PC-9 (cell line): ENCODE measurements at regions not wholly inside any gene's neighbourhood (a gene's known extent, or its start where the extent isn't known, plus 50 kb on each side); places are given as distances from the start of the nearest gene placed in this dataset.
A peak's percentile ranks its signal among the peaks of the same experiment; 100 is the strongest.

Source experiments
- BruUV-seq: library from RNA; stranded (reverse); fragments of 400-500 nt; replicated peaks from 2 replicates; lab custom pipeline; 2021; lab: Mats Ljungman, UMichigan
- CTCF ChIA-PET: fragments of 300-600 bp; sonication (Branson Sonifier 250); formaldehyde crosslinking; loops from one replicate; lab custom pipeline; 2022; ENCODE audit warnings: antibody characterized with exemption; lab: Charles Lee
- POLR2A ChIA-PET: fragments of 300-600 bp; sonication (Branson Sonifier 250); formaldehyde crosslinking; loops from one replicate; lab custom pipeline; 2022; ENCODE audit warnings: antibody characterized with exemption; ENCODE audit not compliant: unreplicated experiment; lab: Charles Lee
- DNase-seq, 2 experiments: peaks; one replicate each; pipeline versions ENCODE4 v3.0.0 to v3.0.0-alpha.2; 2015 to 2022; ENCODE audit warnings: mixed read lengths in 1 of 2
- H2AFZ ChIP-seq: fragments of 200-600 bp; sonication (generic); 2 replicates; pipeline ENCODE4 v1.8.1; 2017; ENCODE audit warnings: antibody characterized with exemption
- H3F3A ChIP-seq: fragments of 200-600 bp; sonication (generic); 2 replicates; pipeline ENCODE4 v1.8.1; 2017; ENCODE audit warnings: antibody characterized with exemption, mild to moderate bottlenecking, low read depth; ENCODE audit not compliant: insufficient read depth
- H3K27ac ChIP-seq: fragments of 200-600 bp; sonication (generic); 2 replicates; pipeline ENCODE4 v1.6.1; 2016; ENCODE audit warnings: mixed run types
- H3K27me3 ChIP-seq: fragments of 200-600 bp; sonication (generic); 2 replicates; pipeline ENCODE4 v1.6.1; 2016; ENCODE audit warnings: low read depth, mixed run types; ENCODE audit not compliant: insufficient read depth
- H3K36me3 ChIP-seq: fragments of 200-600 bp; sonication (generic); 2 replicates; pipeline ENCODE4 v1.6.1; 2016; ENCODE audit warnings: low read depth, mixed run types
- H3K4me1 ChIP-seq: fragments of 200-600 bp; sonication (generic); replicated peaks from 2 replicates; pipeline ENCODE4 v1.6.1; 2016; ENCODE audit warnings: mixed run types; ENCODE audit not compliant: insufficient read depth
- H3K4me2 ChIP-seq: fragments of 200-600 bp; sonication (generic); 2 replicates; pipeline ENCODE4 v1.6.1; 2017; ENCODE audit warnings: mixed run types
- H3K4me3 ChIP-seq: fragments of 200-600 bp; sonication (generic); 2 replicates; pipeline ENCODE4 v1.6.1; 2016; ENCODE audit warnings: mixed run types
- H3K79me2 ChIP-seq: fragments of 200-600 bp; sonication (generic); 2 replicates; pipeline ENCODE4 v1.6.1; 2017; ENCODE audit warnings: low read depth, mixed run types
- H3K9me2 ChIP-seq: fragments of 200-600 bp; sonication (generic); 2 replicates; pipeline ENCODE4 v1.8.1; 2017; ENCODE audit warnings: mild to moderate bottlenecking; ENCODE audit not compliant: insufficient read depth
- H3K9me3 ChIP-seq: fragments of 200-600 bp; sonication (generic); 2 replicates; pipeline ENCODE4 v1.8.1; 2016; ENCODE audit warnings: low read depth; ENCODE audit not compliant: insufficient read depth
- H4K20me1 ChIP-seq: fragments of 200-600 bp; sonication (generic); 2 replicates; pipeline ENCODE4 v1.8.1; 2017; ENCODE audit not compliant: insufficient read depth
- EZH2 ChIP-seq: fragments of 200-600 bp; sonication (generic); IDR thresholded peaks from 2 replicates; pipeline ENCODE4 v1.8.0; 2017; ENCODE audit warnings: antibody characterized with exemption, low read depth
- intact Hi-C: fragments of 100-400 bp; cut with micrococcal nuclease; formaldehyde crosslinking; loops from one replicate; pipeline ENCODE4 v1.10.0; 2022; ENCODE audit not compliant: unreplicated experiment
- TF ChIP-seq, protein P1 (sequence below): fragments of 200-600 bp; sonication (generic); conservative IDR thresholded peaks from 2 replicates; pipeline ENCODE4 v1.6.1; 2017; ENCODE audit warnings: mixed run types, antibody characterized with exemption, mild to moderate bottlenecking, moderate library complexity

DNA sequence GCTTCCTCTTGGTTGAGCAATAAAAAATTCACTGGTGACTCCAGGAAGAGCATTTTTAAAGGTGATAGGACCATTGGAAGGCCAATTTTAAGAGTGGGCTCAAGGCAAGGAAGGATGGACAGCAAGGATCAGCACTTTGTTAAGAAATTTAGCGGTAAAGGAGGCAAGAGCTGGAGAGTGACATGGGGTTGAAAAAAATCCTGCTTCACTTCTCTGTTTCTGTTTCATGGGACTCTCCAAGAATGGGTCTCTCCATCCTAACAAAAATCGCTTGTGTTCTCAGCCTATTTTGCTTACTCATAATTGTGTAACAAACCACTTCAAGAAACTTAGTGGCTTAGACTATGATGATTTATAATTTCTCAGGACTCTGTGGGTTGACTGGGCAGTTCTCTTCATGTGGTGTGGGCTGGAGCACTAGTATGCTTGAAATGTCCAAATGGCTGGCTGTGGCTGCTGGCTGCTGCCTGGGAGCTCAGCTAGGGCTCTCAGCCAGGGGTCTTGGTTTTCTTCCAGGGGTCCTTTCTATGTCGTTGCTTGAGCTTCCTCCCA is 59.8 kb upstream of the ZNRF2 start:
- BruUV-seq, result no TSS peak
- TF ChIP-seq, protein P1, sequence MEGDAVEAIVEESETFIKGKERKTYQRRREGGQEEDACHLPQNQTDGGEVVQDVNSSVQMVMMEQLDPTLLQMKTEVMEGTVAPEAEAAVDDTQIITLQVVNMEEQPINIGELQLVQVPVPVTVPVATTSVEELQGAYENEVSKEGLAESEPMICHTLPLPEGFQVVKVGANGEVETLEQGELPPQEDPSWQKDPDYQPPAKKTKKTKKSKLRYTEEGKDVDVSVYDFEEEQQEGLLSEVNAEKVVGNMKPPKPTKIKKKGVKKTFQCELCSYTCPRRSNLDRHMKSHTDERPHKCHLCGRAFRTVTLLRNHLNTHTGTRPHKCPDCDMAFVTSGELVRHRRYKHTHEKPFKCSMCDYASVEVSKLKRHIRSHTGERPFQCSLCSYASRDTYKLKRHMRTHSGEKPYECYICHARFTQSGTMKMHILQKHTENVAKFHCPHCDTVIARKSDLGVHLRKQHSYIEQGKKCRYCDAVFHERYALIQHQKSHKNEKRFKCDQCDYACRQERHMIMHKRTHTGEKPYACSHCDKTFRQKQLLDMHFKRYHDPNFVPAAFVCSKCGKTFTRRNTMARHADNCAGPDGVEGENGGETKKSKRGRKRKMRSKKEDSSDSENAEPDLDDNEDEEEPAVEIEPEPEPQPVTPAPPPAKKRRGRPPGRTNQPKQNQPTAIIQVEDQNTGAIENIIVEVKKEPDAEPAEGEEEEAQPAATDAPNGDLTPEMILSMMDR, result no peak
- TF ChIP-seq EZH2, result no peak
- ChIA-PET CTCF (no interaction called here), POLR2A (interaction anchor here (0.6 to 0.8 kb wide), 2 partner anchors 18 to 196 kb away, joined by 4 to 6 read pairs; no protein-coding TSS in a partner anchor)
- Histone ChIP-seq H3K9me2 (no peaks in the 10 kb centered on the region), H3K9me3 (no peaks in the 10 kb centered on the region; the same call in 1 of the 2 replicates), H2AFZ (no peak overlapping the region), H4K20me1 (no peaks in the 10 kb centered on the region), H3K27ac (peak overlapping the region; percentile 97), H3K4me2 (peak overlapping the region; percentile 78), H3K79me2 (no peaks in the 10 kb centered on the region), H3K27me3 (no peaks in the 10 kb centered on the region), H3K4me3 (no peak overlapping the region), H3K4me1 (peaks cover 33% of the 10 kb centered on the region), H3F3A (peaks cover 28% of the 10 kb centered on the region), H3K36me3 (no peaks in the 10 kb centered on the region)
- intact Hi-C loops, result loop anchor here (5.0 kb wide), 1 partner anchor 278 kb away; the partner anchor contains the start of gene GGCT
- peak in 1 of 2 experiments; percentile 69 for DNase-seq

DNA sequence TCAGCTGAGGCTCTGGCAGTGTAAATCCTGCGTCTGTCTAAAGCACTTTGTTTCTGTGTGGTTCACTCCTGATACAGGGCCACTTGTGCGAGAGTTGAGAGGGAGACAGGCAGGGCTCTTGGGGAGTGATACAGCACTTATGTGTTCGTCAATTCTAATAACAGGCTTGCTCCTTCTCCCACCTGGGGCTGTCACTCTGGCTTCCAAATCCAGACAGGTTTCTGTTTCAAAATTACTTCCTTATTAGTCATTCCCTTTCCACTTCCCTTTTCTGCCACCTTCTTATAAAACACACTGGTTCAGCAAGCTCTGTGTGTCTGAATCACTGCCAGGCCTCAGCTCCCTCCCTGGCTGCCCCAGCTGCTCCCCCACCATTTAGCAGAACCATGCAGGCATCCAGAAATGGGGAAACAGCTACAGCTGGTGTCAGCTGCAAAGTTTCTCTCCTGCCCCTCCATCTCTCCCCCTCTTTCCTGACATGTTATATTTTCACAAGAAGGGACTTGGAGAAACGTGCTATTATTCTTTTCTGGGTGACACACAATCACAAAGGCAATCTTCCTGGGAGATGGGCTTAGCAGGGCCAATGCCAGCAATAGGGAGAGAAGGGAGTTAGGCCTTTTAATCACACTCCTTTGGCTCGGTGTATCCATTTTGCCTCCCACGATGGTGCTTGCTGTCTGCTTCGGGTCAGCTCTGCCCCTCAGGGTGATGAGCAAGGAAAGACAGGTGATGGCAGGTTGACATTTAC is 58.4 kb upstream of the ZNRF2 start:
- Histone ChIP-seq H3K9me3 (no peaks in the 10 kb centered on the region; the same call in 1 of the 2 replicates), H3K27me3 (no peaks in the 10 kb centered on the region), H3K4me2 (peak overlapping the region; percentile 78), H3K27ac (peak overlapping the region; percentile 97), H3F3A (peaks cover 28% of the 10 kb centered on the region), H3K4me1 (peaks cover 33% of the 10 kb centered on the region), H3K4me3 (peak overlapping the region; percentile 43), H3K36me3 (no peaks in the 10 kb centered on the region), H4K20me1 (no peaks in the 10 kb centered on the region), H2AFZ (no peak overlapping the region), H3K9me2 (no peaks in the 10 kb centered on the region), H3K79me2 (no peaks in the 10 kb centered on the region)
- ChIA-PET POLR2A (interaction anchor here (0.5 to 0.7 kb wide), 5 partner anchors 13 to 1614 kb away, joined by 3 to 5 read pairs (median 4); no protein-coding TSS in a partner anchor), CTCF (interaction anchor here (0.6 to 0.9 kb wide), 3 partner anchors 20 to 56 kb away, joined by 3 to 5 read pairs (median 3); no protein-coding TSS in a partner anchor)
- no TSS peak for BruUV-seq
- DNase-seq, result peak; percentile 84 to 99
- TF ChIP-seq, protein P1, result no peak
- no peak for TF ChIP-seq EZH2
- intact Hi-C loops, result loop anchor here (1.0 to 5.0 kb wide), 7 partner anchors 20 to 276 kb away; partner anchors contain the start of genes GGCT and ZNRF2

DNA sequence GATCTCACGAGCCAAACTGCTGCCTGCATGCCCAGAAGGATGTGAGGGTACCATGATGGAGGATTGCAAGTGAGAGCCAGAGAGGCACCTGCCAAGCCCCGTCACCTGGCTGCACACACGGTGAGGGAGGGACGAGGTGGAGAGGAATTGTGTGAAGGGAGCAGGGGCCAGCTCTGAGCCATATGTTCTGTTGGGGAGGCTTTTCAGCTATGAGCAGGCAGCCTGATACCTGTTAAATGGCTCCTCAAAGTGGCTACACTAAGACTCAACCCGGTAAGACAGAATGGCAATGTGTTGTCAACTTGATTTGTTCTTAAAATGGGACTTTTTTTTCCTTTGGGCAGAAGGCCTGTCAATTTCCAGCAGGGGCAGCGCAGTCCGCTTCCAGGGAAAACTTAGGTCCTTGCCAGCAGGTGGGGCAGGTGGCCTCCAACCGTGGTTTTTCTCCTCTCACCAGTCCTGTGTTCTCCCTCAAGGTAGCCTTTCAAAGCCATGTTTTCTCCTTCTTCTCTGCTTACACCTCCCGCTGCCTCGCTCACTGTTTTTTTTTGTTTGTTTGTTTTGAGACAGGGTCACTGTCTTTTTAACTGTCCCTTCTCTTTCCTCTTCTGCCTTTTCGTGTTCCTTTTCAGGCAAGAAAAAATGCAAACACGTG is 57.7 kb upstream of the ZNRF2 start:
- Histone ChIP-seq H3K4me2 (peak overlapping the region; percentile 78), H3K4me3 (no peak overlapping the region), H4K20me1 (no peaks in the 10 kb centered on the region), H3K36me3 (no peaks in the 10 kb centered on the region), H3F3A (peaks cover 28% of the 10 kb centered on the region), H3K9me3 (no peaks in the 10 kb centered on the region; the same call in 1 of the 2 replicates), H3K27me3 (no peaks in the 10 kb centered on the region), H3K4me1 (peaks cover 33% of the 10 kb centered on the region), H3K9me2 (no peaks in the 10 kb centered on the region), H3K27ac (peak overlapping the region; percentile 97), H3K79me2 (no peaks in the 10 kb centered on the region), H2AFZ (no peak overlapping the region)
- ChIA-PET CTCF (interaction anchor here (0.9 to 1.1 kb wide), 2 partner anchors 20 to 57 kb away, joined by 3 read pairs; no protein-coding TSS in a partner anchor), POLR2A (interaction anchor here (0.5 to 0.7 kb wide), 4 partner anchors 12 to 1615 kb away, joined by 3 to 5 read pairs (median 4); no protein-coding TSS in a partner anchor)
- DNase-seq, result peak; percentile 60 to 74
- TF ChIP-seq EZH2, result no peak
- TF ChIP-seq, protein P1, result peak; percentile 55; the same call in 1 of the 2 replicates
- intact Hi-C loops, result loop anchor here (1.0 to 5.0 kb wide), 7 partner anchors 20 to 276 kb away; partner anchors contain the start of genes GGCT and ZNRF2
- BruUV-seq, result no TSS peak
